COLO829 (cell line): ENCODE measurements at regions not wholly inside any gene's neighbourhood (a gene's known extent, or its start where the extent isn't known, plus 50 kb on each side); places are given as distances from the start of the nearest gene placed in this dataset.
"Not testable (repeated sequence)": the region's sequence is repeated elsewhere in the genome, so short reads cannot be mapped to it uniquely, and the experiment has no call there.

Experiments
- DNase-seq: peaks from one replicate; pipeline ENCODE4 v3.0.0; 2012; ENCODE audit warnings: low spot score

DNA sequence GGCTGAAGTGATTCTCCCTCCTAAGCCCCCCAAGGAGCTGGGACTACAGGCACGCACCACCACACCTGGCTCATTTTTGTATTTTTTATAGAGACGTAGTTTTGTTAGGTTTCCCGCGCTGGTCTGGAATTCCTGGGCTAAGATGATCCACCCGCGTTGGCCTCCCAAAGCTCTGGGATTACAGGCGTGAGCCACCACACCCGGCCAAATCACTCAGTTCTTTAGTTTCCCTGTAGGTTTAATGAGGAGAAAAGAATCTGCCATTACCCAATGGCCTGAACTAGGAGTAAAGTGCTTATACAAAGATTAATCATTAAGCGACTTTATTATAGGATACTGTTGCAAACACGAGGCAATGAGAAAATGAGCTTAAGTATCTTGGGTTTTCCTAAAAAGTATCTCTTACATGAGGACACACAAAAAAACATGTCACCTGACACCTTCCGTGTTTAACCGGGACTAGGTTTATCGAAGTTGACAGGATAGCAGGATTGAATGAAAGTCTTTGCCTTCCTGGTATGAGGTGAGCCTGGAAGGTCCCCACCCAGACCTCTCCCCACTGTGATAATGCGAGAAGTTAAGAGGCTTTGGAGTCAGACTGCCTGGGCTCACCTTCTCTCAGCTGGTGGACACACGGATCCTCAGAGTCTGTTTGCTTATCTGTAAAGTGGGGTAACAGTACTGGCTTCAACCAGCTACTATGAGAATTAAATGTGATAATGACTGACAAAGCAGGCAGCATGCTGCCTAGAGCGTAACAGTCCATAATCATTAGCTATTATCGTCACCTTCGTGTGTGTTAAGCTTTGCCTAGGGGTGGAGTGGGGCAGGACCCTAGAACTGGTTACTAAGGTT, 133.5 kb upstream of the KRAS start:
- no peak for DNase-seq

DNA sequence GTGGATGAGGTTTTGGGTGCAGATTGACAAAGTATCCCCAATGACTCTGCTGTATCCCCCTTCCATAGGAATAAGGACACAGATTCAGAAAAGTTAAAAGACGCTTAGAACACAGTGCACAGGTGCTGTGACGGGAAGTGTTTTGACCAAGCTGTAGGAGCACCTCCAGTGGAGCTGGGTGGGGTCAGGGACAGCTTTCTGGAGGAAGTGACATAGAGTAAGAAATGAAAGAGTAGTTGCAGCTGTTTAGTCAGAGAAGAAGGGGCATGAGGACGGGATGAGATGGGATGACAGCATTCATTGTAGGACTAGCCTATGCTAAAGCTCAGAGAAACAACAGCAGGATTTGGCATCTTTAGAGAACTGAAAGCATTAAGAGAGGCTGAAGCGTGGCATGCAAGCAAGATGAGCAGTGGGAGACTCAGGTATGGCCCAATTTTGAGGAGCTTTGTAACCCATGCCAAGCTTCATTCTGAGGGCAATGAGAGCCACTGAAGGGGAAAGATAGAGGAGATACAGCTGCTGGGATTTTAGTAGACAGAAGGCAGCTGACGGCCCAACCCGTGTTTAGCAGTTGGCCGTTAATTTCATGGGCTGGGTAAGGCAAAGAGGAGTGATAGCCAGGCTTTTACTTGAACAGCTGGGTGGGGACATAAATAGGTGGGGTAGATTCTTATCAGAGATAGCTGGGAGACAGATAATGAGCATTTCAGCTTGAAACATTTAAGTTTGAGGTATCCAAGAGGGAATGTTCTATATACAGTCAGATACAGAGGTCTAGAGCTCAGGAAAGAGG, 131.8 kb upstream of the KRAS start:
- no peak for DNase-seq

DNA sequence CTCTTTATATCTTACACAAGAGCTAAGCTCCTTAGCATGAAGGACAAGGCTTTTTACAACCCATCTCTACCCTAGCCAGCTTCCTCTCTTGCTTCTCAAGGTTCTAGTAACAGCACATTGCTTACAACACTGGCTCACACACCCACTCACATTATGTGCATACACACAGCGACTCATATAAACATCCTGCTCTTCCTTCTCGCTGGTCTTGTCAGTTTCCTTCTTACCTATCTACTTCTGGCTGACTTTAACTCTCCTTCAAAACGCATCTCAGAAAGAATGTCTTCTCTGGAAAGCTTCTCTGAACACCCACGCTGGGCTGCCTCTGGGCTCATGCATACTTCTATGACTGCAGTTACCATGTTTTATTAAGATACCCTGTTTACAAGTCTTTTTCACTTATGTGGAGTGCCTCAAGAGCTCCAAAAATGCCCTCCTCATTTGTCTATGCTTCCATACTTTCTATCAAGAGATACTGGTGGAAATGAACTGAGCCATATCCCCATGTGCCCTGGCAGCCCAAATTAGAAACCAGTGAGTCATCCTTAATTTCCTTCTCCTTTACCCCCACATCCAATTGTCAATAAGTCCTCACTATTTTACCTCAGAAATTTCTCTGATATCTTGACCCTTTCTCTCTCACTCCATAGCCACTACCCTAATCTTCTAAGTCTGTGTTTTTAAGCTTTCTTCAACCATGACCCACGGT, 126.9 kb upstream of the KRAS start:
- DNase-seq: no peak

DNA sequence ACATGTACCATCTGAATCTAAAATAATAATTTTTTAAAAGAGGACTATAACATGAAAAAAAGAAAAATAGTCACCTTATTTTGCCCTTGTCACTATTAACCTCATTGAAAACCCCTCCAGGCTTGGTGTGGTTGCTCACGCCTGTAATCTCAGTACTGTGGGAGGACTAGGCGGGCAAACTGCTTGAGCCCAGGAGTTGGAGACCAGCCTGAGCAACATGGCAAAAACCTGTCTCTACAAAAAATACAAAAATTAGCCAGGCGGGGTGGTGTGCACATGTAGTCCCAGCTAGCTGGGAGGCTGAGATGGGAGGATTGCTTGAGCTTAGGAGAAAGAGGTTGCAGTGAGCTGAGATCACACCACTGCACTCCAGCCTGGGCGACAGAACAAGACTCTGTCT, 126.3 kb upstream of the KRAS start:
- DNase-seq: no peak

DNA sequence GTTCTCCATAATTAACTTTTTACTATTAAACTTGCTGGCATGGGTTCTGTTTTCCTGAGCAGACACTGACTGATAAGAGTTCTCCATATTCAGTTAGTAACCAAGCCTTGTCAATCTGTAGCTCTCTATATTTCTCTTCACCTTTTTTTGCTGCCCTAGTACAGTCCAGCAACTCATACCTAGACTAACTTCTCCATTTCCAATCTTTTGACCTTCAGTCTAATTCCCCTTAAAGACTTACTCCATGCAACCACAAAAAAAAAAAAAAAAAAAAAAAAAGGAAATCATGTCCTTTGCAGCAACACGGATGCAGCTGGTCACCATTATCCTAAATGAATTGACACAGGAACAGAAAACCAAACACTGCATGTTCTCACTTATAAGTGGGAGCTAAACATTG, 125.7 kb upstream of the KRAS start:
- DNase-seq: no peak

DNA sequence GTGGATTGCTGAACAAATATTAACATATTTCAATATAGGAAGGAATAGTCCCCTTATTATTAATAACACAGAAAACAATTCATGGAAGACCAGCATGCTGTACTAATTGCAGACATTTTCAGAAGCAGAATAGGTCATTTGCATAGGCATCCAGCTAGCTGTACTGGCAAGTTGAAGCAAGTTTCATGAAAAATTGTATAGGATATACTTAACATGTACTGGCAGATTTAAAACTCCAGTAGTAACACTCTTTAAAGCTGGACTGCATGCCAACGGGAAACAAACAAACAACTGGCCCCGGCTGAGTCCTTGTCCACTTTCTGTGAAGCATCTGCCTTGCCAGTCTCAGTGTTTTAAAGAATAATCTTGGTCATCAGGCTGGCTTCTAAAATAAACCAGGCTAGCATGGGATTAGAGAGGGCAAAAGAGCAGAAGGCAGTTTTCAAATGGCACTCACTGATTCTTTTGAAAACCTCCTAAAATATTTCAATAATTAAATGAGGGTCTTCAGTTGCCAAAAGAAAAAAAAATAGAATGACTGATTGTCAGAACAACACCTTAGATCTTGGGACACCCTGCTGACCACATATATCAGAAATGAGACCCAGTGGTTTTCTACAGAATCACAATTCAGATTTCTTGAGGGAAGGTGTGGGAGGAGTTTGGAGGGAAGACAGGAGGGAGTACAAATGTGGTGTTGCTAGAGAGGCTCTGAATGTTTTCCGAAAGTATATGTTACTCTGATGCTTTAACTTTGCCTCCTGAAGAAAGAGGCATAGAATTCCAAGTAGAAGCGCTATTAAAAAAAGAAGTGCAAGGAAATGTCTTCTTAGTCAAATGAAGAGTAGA, 122.5 kb upstream of the KRAS start:
- no peak for DNase-seq

DNA sequence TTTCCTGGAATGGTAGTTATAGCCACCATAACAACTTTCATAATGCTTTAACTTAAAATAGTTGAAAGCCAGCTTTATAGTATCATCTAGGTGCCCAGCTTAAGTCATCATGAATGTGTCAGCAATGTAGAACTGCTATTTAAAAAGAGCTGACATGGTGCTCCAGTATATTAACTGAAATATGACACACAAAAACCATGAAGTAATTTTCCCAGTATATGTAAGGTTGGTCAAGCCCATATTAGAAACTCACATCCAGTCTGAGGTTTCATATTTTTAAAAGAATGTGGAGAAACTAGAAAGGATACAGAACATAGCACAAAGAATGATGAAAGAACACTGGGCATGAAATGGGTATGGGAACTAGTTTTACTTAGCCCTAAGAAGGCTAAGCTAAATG, 121.3 kb upstream of the KRAS start:
- no peak for DNase-seq

DNA sequence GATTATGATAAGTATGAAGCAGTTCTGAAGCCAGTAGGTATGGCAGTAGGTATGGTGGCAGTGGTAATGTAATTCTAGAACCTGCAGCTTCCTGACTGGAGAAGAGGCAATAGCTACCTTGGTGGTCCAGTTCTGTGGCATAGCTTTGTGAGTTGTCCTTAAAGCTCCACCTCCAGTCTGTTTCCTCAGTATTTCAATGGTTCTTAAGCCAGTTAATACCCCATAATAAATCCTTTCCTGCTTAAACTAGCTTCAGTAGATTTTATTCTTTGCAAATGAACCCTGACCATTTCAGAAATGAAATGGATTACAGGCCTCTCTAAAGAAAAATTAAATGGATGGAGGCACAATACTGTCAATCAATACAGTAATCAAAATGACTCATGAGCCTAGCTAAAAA, 117.8 kb upstream of the KRAS start:
- no peak for DNase-seq

DNA sequence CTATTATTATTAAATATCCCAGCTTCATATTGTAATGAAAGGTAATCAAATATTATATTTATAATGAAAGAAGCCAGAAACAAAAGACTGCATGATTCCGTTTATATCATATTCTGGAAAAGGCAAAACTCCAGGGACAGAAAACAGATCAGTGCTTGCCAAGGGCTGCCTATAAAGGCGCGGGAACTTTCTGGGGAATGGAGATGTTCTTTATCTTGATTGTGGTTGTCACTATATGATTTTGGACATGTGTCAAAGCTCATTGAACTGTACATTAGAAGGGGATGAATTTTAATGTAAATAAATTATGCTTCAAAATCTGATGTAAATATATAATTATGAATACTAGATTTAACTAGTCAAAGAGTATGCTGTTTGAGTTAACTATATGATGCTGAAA, 115.4 kb upstream of the KRAS start:
- no peak for DNase-seq

DNA sequence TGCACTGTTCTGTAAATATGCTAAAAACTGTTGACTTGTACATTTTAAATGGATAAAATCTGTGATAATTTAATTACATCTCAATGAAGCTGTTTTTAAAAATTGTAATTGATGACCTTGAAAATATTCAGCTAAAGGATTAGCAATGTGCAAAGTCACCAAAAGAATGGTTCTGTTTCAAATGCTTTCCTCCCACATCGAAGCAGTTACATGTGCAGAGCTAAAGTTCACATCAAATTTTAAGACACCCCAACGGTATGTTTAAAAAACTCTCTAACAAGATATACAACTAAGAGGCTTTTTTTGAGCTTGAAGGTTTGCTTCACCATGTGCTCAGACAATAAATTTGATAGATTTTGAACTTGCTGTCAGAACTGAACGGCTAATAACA, 114.6 kb upstream of the KRAS start:
- DNase-seq: no peak

DNA sequence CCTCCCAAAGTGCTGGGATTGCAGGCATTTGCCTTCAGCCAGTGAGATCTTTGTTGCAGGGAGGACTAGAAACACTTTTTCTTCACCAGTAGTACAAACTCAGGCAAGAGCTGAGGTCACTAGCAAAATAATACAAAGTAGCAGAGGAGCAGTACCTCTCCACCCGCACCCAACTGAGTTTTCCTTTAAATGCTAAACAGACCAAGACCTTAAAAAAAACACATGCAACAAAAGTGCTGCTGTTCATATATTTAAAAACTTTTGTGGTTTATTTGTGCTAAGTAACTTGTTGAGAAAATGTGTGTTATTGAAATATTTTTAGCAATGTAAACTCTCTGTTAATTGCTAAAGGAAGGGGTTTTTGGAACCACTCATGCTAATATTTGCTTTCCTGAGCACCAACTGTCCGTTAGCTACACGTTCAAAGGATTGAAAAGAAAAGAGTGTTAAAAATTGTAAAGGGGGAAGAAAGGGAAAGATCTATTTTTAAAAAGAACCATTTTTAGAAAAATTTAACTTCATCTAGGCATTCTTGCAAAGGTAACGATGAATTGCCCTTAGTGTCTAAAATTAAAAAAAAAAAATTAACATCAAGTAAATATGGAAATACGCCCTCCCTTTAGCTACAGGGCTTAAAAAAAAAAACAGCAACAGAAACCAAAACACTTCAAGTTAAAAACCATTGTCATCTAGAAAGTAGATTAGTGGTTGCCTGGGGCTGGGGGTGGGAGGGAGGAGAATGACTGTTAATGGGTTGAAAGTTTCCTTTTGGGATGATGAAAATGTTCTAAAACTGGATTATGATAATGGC, 114.0 kb upstream of the KRAS start:
- no peak for DNase-seq

DNA sequence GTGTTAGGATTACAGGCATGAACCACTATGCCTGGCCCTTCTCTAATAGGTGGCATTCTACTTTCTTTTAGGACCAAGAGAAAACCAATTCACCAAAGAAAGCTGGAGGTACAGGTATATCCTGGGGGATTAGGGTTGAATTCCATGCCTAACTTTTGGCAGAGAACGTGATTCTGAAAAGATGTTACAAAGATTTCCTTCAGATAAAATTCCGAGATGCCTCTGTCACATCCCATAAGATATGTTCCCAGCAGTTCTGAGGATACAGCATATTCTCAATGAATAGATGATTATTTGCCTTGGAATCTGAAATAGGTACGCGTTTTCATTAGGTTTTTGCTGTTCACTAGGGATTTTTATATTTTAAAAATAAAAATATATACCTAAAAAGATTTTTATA, 111.9 kb upstream of the KRAS start:
- no peak for DNase-seq

DNA sequence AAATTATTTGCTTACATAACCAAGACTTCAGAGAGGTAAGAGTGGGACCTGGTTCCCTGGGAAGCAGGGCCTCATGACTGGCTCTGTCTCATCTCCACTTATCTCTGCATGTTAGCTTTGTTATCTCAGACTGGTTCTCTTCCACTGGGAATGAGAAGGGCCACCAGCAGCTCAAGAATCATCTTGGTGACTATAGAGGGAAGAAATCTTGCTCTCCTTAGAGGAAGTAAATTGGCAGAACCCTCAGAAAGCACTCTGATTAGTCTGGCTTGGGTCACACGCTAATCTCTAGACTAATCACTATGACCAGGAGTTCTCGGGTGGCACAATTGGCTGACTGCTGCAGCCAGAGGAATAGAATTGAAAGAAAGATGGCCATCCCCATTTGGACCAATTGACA, 110.8 kb upstream of the KRAS start:
- no peak for DNase-seq

DNA sequence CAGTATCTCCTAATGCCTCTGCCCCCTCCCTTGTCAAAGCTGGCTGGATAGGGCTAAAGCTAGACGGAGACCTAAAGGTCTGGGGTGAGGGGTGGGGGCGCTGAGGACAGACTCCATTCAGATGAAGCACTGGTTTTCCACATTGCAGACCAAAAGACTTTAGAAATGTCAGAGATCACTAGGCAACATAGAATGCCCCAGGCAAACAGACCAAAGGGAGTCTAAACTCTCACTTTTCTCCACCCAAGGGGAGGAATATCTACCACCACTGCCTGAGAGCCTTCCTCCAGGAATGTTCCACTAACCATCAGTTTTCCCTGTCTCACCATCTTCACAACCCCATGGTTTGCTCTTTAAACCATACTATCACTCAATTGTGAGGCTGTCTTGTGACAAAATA, 106.9 kb upstream of the KRAS start:
- no peak for DNase-seq

DNA sequence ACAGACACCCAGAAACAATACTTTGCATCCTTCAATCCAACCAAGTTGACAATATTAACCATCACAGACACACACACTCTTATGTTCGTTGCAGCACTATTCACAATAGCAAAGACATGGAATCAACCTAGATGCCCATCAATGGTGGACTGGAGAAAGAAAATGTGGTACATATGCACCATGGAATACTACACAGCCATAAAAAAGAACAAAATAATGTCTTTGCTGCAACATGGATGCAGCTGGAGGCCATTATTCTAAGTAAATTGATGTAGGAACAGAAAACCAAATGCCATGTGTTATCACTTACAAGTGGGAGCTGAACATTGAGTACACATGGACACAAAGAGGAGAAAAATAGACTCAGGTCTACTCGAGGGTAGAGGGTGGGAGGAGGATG, 102.2 kb upstream of the KRAS start:
- not testable (repeated sequence) for DNase-seq

DNA sequence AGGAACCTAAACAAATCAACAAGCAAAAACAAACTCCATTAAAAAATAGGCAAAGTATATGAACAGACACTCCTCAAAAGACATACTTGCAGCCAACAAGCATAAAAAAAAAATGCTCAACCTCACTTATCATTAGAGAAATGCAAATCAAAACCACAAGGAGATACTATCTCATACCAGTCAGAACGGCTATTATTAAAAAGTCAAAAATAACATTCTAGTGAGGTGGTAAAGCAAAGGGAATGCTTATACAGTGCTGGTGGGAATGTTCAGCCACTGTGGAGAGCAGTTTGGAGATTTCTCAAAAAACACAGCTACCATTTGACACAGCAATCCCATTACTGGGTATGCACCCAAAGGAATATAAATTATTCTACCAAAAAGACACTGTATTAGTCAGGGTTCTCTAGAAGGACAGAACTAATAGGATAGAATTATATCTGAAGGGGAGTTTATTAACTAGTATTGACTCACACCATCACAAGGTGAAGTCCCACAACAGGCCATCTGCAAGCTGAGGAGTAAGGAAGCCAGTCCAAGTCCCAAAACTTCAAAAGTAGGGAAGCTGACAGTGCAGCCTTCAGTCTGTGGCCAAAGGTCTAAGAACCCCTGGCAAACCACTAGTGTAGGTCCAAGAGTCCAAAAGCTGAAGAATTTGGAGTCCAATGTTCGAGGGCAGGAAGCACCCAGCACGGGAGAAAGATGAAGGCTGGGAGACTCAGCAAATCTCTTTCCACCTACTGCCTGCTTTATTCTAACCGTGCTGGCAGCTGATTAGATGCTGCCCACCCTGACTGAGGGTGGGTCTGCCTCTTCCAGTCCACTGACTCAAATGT, 101.6 kb upstream of the KRAS start:
- DNase-seq: no peak

DNA sequence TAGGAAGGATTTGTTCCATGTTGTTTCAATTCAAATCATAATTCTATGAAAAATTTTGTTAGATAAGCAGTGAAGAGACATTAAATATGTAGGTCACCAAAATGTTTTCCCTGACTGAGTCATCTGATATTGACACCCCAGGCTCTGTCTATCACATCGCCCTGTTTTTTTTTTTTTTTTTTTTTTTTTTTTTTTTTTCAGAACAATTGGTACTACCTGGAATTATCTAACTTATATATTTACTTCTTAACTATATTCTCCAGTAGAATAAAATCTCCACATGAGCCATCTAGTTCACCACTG, 97.8 kb upstream of the KRAS start:
- DNase-seq: no peak

DNA sequence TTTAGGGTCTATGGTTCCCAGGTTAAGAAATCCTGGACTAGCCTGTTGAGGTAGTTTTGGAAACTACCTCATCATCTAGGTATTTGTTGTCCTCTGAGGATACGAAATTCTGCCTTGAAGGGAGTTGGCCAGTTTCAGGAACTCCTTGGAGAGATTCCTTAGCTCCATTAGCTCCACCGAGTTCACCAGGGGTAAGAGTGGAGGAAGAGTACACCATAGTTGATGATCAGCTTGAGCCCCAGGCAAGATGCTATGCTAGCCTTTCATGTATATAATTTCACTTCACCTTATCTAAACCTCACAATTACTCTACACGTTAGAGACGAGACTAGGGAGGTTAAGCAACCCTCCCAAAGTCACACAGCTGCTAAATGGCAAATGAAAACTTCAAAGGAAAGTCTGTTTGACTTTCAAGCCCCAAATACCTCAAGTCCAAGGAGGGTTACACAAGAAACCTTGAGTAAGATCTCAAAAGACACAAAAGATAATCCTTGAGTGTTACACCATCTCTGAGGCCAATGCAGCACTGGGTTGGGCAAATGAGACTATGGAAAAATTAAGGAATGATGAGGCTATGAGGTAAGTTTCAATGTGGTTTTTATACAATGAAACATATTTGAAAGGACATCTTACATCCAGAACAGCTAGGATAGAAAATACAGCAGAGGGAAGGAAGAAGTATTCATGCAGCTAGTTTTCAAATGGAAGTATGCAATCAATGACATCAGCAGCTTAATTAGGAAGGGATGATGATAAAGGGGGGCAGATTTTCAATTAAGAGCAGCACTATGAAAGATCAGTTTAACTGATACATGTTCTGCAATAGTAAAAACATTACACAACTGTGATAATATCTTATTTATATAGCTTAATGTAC, 97.2 kb upstream of the KRAS start:
- no peak for DNase-seq

DNA sequence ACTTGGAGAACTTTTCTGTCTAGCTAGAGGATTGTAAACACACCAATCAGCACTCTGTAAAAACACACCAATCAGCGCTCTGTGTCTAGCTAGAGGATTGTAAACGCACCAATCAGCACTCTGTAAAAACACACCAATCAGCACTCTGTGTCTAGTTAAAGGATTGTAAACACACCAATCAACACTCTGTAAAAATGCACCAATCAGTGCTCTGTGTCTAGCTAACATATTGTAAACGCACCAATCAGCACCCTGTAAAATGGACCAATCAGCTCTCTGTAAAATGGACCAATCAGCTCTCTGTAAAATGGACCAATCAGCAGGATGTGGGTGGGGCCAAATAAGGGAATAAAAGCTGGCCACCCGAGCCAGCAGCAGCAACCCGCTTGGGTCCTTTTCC, 91.1 kb upstream of the KRAS start:
- not testable (repeated sequence) for DNase-seq
